Activated CD4-positive, alpha-beta memory T cell treated with anti-CD3 and anti-CD28 coated beads, Interleukin-2, amount 10 ng/mL, durations not matched to agents 7 days and 5 days (primary cell): ENCODE measurements at regions not wholly inside any gene's neighbourhood (a gene's known extent, or its start where the extent isn't known, plus 50 kb on each side); places are given as distances from the start of the nearest gene placed in this dataset.
"Not testable (repeated sequence)": the region's sequence is repeated elsewhere in the genome, so short reads cannot be mapped to it uniquely, and the experiment has no call there.

Experiments
- CTCF ChIA-PET: fragments of 350-600 bp; sonication (Branson Sonifier 250); formaldehyde crosslinking; loops from one replicate; lab custom pipeline; 2021; ENCODE audit warnings: antibody characterized with exemption, inconsistent platforms; lab: Charles Lee
- POLR2A ChIA-PET: fragments of 350-600 bp; sonication (Branson Sonifier 250); formaldehyde crosslinking; loops from one replicate; lab custom pipeline; 2021; ENCODE audit warnings: antibody characterized with exemption; lab: Charles Lee
- DNase-seq: peaks from one replicate; pipeline ENCODE4 v3.0.0-alpha.2; 2020
- H3K27ac Mint-ChIP-seq: one replicate; pipeline ENCODE4 v1.8.0; 2021; ENCODE audit warnings: mild to moderate bottlenecking, mixed read lengths
- H3K27me3 Mint-ChIP-seq: one replicate; pipeline ENCODE4 v1.8.0; 2021; ENCODE audit warnings: mixed read lengths
- H3K36me3 Mint-ChIP-seq: one replicate; pipeline ENCODE4 v1.8.0; 2021; ENCODE audit warnings: low read depth, mixed read lengths
- H3K4me1 Mint-ChIP-seq: one replicate; pipeline ENCODE4 v1.8.0; 2021; ENCODE audit warnings: mixed read lengths
- H3K4me3 Mint-ChIP-seq: one replicate; pipeline ENCODE4 v1.8.0; 2021; ENCODE audit warnings: mild to moderate bottlenecking, mixed read lengths
- H3K9me3 Mint-ChIP-seq: one replicate; pipeline ENCODE4 v1.8.0; 2021; ENCODE audit warnings: mixed read lengths

DNA sequence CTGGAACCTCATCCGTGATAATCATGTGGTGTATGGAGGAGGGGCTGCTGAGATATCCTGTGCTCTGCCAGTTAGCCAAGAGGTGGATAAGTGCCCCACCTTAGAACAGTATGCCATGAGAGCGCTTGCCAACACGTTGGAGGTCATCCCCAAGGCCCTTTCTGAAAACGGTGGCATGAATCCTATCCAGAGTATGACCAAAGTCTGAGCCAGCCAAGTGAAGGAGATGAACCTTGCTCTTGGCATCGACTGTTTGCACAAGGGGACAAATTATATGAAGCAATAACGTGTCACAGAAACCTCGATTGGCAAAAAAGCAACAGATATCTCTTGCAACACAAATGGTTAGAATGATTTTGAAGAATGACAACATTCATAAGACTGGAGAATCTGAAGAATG is 251.2 kb upstream of the OBI1 start:
- POLR2A ChIA-PET: no interaction called here
- CTCF ChIA-PET: no interaction called here
- Mint-ChIP-seq H3K27ac (no peak overlapping the region), H3K27me3 (no peaks in the 10 kb centered on the region), H3K36me3 (no peaks in the 10 kb centered on the region), H3K9me3 (no peaks in the 10 kb centered on the region), H3K4me1 (no peaks in the 10 kb centered on the region), H3K4me3 (no peak overlapping the region)
- DNase-seq: no peak

DNA sequence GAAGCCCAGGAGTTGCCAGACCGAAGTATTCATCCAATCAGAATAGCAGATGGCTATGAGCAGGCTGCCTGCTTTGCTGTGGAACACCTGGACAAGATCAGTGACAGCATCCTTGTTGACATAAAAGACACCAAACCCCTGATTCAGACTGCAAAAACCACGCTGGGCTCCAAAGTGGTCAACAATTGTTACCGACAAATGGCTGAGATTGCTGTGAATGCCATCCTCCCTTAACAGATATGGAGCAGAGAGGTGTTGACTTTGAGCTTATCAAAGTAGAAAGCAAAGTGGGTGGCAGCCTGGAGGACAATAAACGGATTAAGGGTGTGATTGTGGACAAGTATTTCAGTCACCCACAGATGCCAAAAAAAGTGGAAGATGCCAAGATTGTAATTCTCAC is 250.3 kb upstream of the OBI1 start:
- ChIA-PET POLR2A (no interaction called here), CTCF (no interaction called here)
- no peak for DNase-seq
- Mint-ChIP-seq H3K27me3 (no peaks in the 10 kb centered on the region), H3K4me1 (no peaks in the 10 kb centered on the region), H3K9me3 (no peaks in the 10 kb centered on the region), H3K4me3 (no peak overlapping the region), H3K36me3 (no peaks in the 10 kb centered on the region), H3K27ac (no peak overlapping the region)

DNA sequence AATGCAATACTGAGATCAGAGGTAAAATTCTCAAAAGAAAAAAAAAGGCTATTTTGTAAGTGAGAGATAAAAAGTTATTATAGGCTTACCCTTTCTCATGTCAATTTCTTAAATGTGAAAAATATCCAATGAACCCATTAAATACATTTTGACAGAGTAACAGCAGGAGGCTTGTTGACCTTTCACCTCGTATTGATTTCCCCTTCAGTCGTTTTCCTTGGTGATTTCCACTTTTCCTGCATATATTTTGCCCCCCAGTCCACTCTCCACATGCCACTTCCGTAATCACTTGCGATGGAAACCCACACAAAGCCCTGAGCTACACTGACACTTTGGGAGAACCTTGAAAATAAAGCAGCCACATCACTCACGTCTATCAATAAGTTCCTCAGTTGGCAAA is 248.1 kb upstream of the OBI1 start:
- H3K27me3 Mint-ChIP-seq: no peaks in the 10 kb centered on the region
- H3K4me1 Mint-ChIP-seq: no peaks in the 10 kb centered on the region

DNA sequence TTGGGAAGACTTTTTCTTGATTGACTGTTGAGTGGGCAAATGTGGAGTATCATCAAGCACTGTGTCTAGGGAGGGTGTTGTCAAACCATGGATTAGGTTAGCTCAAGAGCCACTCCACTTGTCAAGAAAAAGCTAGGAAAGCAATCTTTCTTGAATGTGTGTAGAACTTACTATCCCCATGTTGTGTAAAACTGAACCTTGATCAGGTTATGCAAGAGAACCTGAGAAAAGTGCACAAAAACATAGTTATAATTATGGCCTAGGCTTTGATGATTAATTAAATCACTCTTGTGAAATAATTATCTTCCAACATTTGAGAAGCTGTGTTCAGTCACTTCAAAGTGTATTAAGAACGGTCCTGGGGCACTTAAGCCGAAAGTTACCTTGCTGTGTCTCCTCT is 238.2 kb upstream of the OBI1 start:
- Mint-ChIP-seq H3K4me1 (no peaks in the 10 kb centered on the region), H3K9me3 (no peaks in the 10 kb centered on the region), H3K27ac (no peak overlapping the region), H3K4me3 (no peak overlapping the region), H3K27me3 (no peaks in the 10 kb centered on the region), H3K36me3 (no peaks in the 10 kb centered on the region)
- POLR2A ChIA-PET: no interaction called here
- no peak for DNase-seq
- CTCF ChIA-PET: no interaction called here

More for the DNA sequence above, 248.1 kb upstream of the OBI1 start:
- H3K36me3 Mint-ChIP-seq: no peaks in the 10 kb centered on the region
- ChIA-PET POLR2A (no interaction called here), CTCF (no interaction called here)
- H3K27ac Mint-ChIP-seq: no peak overlapping the region
- H3K4me3 Mint-ChIP-seq: no peak overlapping the region
- no peaks in the 10 kb centered on the region for H3K9me3 Mint-ChIP-seq
- no peak for DNase-seq

DNA sequence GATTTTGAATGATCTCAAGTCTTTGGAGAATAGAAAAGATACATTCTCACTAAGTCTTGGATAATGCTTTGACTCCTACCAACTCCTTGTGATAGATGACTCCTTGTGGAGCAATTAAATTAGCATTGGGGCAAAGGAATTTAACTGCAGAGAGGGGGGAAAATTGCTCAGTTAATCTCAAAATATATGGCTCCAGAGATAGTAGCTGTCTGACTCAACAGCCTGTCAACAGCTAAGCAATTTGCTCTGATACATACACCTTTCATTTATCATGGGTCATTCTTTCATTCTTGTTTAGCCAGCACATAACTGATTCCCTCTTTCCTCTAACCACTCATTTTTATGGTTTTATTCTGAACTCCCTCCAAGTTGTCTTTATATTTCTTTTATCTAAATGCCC is 225.6 kb upstream of the OBI1 start:
- POLR2A ChIA-PET: no interaction called here
- no peaks in the 10 kb centered on the region for H3K4me1 Mint-ChIP-seq
- no peak overlapping the region for H3K4me3 Mint-ChIP-seq
- CTCF ChIA-PET: no interaction called here
- no peaks in the 10 kb centered on the region for H3K9me3 Mint-ChIP-seq
- no peaks in the 10 kb centered on the region for H3K27me3 Mint-ChIP-seq
- DNase-seq: no peak
- no peak overlapping the region for H3K27ac Mint-ChIP-seq
- H3K36me3 Mint-ChIP-seq: no peaks in the 10 kb centered on the region

DNA sequence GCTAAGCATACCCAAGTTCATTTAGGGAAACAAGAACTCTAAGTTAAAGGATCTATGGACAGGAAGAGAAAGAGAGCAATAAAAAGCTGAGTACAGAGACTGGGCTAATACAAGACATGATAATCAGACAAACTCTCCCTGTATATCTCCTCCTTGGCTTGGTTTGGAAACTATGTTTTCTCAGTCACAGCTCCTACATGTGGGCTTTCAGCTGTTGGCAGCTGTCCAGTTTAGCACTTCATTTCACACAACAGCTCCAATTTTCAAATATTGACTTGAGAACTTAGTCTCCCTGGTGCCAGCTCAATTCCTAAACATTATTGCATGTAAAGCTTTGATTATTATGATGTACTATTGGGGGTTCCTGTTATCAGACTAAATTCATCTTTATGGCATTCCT is 222.8 kb upstream of the OBI1 start:
- Mint-ChIP-seq H3K36me3 (no peaks in the 10 kb centered on the region), H3K9me3 (no peaks in the 10 kb centered on the region), H3K27ac (no peak overlapping the region), H3K4me3 (no peak overlapping the region), H3K4me1 (no peaks in the 10 kb centered on the region), H3K27me3 (no peaks in the 10 kb centered on the region)
- CTCF ChIA-PET: no interaction called here
- DNase-seq: no peak
- POLR2A ChIA-PET: no interaction called here

DNA sequence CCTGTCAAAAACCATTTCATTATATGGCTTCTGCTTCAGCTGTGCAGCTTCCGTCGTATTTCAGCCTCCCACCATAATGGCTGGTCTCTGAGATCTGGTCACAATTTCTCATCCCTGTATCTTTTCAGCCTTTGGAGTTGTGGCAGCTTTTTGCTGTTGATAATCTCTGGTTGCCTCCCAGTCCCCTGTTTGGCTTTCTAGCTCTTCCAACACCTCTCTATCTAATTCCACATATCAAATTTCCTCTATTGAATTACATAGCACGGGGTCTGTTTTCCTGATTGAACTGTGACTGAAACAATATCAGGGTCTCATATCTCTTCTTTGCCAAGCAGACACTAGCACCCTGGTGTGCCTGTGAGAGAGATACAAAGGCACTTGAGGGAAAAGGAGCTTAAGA is 222.1 kb upstream of the OBI1 start:
- Mint-ChIP-seq H3K27ac (no peak overlapping the region), H3K9me3 (no peaks in the 10 kb centered on the region), H3K36me3 (no peaks in the 10 kb centered on the region), H3K4me3 (no peak overlapping the region), H3K27me3 (no peaks in the 10 kb centered on the region), H3K4me1 (no peaks in the 10 kb centered on the region)
- ChIA-PET POLR2A (no interaction called here), CTCF (no interaction called here)
- no peak for DNase-seq

DNA sequence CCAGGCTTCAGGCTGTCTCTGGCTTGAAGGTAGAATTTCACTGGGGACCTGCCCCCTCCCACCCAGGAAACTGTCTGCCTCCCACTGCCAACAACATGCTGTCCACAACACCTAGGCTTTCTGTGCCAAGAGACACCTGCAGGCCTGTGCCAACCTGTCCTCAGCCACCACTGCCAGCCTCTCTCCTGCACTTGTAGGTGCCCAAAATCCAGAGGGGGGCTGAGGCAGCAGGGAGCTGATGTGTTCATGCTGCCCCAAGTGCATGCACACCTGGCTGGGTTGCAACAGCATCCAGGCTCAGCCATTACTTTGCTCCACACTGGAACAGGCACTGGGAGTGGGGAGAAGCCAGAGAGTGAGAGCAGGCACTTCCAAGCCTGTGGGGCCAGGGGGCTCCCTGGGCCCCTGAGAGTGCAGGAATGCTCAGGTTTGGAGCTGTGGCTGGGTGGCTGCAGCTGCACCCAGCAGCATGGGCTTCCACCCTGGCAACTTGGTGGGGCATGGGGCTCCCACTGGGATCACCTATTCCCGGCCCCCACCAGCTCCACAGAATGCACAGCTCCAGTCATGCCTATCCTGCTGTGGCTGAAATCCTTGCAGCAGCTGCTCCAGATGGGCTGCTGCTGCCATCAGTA is 218.1 kb upstream of the OBI1 start:
- Mint-ChIP-seq H3K4me1 (no peaks in the 10 kb centered on the region), H3K4me3 (no peak overlapping the region), H3K27ac (no peak overlapping the region), H3K27me3 (no peaks in the 10 kb centered on the region), H3K36me3 (no peaks in the 10 kb centered on the region), H3K9me3 (no peaks in the 10 kb centered on the region)
- ChIA-PET CTCF (no interaction called here), POLR2A (no interaction called here)
- no peak for DNase-seq

DNA sequence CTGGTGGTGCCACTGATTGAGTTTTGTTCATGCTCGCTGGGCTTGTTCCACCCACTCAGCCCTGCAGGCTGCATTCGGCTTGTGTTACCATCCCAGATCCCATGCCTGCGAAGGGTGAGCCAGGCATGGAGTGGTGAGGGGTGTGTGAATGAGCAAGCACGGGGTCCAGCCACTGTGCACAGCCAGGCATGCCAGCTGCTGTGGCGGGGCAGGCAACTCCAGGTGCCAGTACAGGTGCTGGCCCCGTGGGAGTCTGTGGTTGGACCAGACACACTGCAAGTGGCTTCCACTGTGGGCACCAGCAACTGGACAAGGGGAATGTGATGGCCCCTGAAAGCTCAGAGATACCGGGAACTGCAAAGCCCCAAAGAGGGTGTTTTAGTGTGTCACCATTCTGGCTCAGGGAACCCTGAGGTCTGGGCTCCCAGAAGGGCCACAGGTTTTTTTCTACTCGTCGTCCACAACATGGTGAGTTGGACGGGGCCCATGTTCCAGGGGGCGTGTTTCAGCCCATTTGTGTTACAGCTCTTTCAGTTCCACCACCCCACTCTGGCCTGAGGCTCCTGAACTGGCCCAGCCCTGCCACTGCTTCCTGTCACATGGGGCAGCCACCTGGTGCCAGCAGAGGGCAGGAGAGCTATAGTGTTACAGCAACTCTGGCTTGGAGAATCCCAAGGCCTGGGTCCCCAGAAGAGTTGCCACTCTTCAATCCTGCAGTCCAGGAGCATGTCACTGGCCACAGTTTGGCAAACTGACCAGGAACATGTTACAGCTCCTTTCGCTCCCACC is 217.0 kb upstream of the OBI1 start:
- no peaks in the 10 kb centered on the region for H3K27me3 Mint-ChIP-seq
- ChIA-PET CTCF (no interaction called here), POLR2A (no interaction called here)
- peak; percentile 21 for DNase-seq
- no peak overlapping the region for H3K4me3 Mint-ChIP-seq
- no peaks in the 10 kb centered on the region for H3K9me3 Mint-ChIP-seq
- no peaks in the 10 kb centered on the region for H3K36me3 Mint-ChIP-seq
- no peaks in the 10 kb centered on the region for H3K4me1 Mint-ChIP-seq
- H3K27ac Mint-ChIP-seq: no peak overlapping the region

DNA sequence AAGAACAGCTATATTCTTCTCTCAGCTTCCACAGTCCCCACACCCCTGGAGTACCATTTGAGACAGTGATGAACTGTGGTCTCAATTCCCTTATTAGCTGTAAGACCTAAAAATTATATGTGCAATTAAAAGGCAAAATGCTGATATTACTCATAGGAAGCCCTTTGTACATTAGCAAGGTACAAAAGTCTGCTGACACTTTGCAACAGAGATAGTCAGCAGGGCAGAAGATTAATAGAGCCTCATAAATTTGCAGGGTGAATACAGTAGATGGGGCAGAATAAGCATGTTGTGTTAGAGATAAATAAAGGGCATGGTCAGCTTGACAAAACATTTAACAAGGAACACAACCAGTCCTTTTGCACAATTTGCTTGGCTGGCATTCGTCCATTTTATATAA is 210.0 kb upstream of the OBI1 start:
- H3K9me3 Mint-ChIP-seq: no peaks in the 10 kb centered on the region
- CTCF ChIA-PET: no interaction called here
- H3K4me1 Mint-ChIP-seq: no peaks in the 10 kb centered on the region
- H3K36me3 Mint-ChIP-seq: no peaks in the 10 kb centered on the region
- H3K27ac Mint-ChIP-seq: no peak overlapping the region
- H3K4me3 Mint-ChIP-seq: no peak overlapping the region
- POLR2A ChIA-PET: no interaction called here
- no peak for DNase-seq
- H3K27me3 Mint-ChIP-seq: no peaks in the 10 kb centered on the region

DNA sequence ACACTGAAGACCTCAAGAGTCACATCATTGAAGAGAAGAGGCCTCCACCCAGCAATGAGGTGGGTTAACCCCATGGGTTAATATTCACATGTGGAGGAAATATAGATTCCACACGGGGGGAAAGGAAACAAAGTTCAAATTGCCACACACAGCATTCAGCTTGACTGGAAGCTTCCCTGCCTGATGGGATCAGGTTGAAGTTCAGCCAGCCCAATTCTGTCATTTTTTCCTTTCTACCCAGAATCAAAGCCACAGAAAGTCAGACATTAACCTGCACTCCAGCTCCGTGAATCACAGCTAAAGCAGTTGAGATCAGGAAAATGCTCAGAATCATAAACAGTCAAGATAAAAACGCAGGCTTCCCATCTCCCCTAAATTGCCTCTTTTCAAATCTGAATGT is 208.7 kb upstream of the OBI1 start:
- no peaks in the 10 kb centered on the region for H3K9me3 Mint-ChIP-seq
- POLR2A ChIA-PET: no interaction called here
- H3K27ac Mint-ChIP-seq: no peak overlapping the region
- H3K36me3 Mint-ChIP-seq: no peaks in the 10 kb centered on the region
- CTCF ChIA-PET: no interaction called here
- DNase-seq: no peak
- H3K27me3 Mint-ChIP-seq: no peaks in the 10 kb centered on the region
- H3K4me1 Mint-ChIP-seq: no peaks in the 10 kb centered on the region
- no peak overlapping the region for H3K4me3 Mint-ChIP-seq

DNA sequence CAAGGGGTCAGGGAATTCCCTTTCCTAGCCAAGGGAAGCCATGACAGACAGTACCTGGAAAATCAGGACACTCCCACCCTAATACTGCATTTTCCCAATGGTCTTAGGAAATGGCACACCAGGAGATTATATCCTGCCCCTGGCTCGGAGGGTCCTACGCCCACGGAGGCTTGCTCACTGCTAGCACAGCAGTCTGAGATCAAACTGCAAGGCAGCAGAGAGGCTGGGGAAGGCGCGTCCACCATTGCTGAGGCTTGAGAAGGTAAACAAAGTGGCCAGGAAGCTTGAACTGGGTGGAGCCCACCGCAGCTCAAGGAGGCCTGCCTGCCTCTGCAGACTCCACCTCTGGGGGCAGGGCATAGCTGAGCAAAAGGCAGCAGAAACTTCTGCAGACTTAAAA is 207.1 kb upstream of the OBI1 start:
- POLR2A ChIA-PET, CTCF ChIA-PET, H3K4me1 Mint-ChIP-seq: not testable (repeated sequence)

DNA sequence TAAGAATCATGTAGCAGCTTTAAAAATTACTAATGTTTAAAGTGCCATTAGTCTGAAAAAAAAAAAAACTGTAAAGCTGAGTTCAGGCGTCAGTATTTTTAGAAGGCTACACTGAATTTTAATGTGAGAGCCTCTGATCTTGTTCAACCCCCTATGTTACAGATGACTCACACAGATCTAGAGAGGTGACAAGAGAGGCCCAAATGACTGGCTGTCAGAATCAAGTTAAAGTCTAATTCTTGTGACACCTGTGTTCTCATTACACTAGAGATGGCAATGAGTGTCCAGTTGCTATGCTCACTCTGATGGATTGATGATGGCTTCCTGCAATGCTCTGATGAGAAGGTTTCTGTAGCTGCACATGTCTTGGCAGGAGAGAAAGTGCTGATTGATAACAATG is 203.5 kb upstream of the OBI1 start:
- DNase-seq: no peak
- POLR2A ChIA-PET: no interaction called here
- Mint-ChIP-seq H3K36me3 (no peaks in the 10 kb centered on the region), H3K4me3 (no peak overlapping the region), H3K27ac (no peak overlapping the region), H3K4me1 (no peaks in the 10 kb centered on the region), H3K9me3 (no peaks in the 10 kb centered on the region), H3K27me3 (no peaks in the 10 kb centered on the region)
- CTCF ChIA-PET: no interaction called here

More for the DNA sequence above, 207.1 kb upstream of the OBI1 start:
- not testable (repeated sequence) for H3K4me3 Mint-ChIP-seq, DNase-seq, H3K27me3 Mint-ChIP-seq, H3K36me3 Mint-ChIP-seq, H3K9me3 Mint-ChIP-seq, H3K27ac Mint-ChIP-seq

DNA sequence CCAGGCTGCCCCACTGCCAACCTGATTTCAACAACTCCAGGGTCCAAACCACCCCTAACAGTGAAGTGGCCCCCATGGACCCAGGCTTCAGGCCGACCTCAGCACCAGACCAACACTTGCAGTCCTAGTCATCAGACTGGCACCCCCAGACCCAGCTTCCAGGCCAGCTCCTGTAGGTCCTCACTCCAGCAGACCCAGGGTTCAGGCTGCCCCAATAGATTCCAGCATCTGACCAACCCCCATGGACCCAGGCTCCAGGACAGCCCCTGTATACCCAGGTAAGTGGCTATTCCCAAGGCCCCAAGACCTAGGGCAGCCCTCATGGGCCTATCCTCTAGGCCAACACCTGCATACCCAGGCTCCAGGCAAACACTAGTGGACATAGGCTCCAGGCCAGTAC is 193.8 kb upstream of the OBI1 start:
- Mint-ChIP-seq H3K9me3 (no peaks in the 10 kb centered on the region), H3K4me1 (no peaks in the 10 kb centered on the region), H3K36me3 (no peaks in the 10 kb centered on the region), H3K4me3 (no peak overlapping the region), H3K27me3 (no peaks in the 10 kb centered on the region), H3K27ac (no peak overlapping the region)
- ChIA-PET POLR2A (no interaction called here), CTCF (no interaction called here)
- DNase-seq: no peak
